IMR-90 (cell line): ENCODE measurements at regions not wholly inside any gene's neighbourhood (a gene's known extent, or its start where the extent isn't known, plus 50 kb on each side); places are given as distances from the start of the nearest gene placed in this dataset.

ENCODE experiments used
- BHLHE40 ChIP-seq: fragments of 150-350 bp; IDR thresholded peaks from 2 replicates; pipeline ENCODE4 v1.6.1; 2016; ENCODE audit warnings: mild to moderate bottlenecking, low read depth, low read length
- CTCF ChIP-seq: conservative IDR thresholded peaks from 2 replicates; pipeline ENCODE4 v1.5.1; 2012; ENCODE audit warnings: mild to moderate bottlenecking, low read depth, low read length, improper control_type of control experiment
- MAZ ChIP-seq: IDR thresholded peaks from 2 replicates; pipeline ENCODE4 v1.6.1; 2012; ENCODE audit warnings: low read depth, mild to moderate bottlenecking, low read length, improper control_type of control experiment, moderate library complexity, borderline replicate concordance
- POLR2A ChIP-seq: IDR thresholded peaks from 2 replicates; pipeline ENCODE4 v1.6.1; 2012; ENCODE audit warnings: mild to moderate bottlenecking, low read depth, low read length
- RAD21 ChIP-seq: IDR thresholded peaks from 2 replicates; pipeline ENCODE4 v1.6.1; 2012; ENCODE audit warnings: low read length, improper control_type of control experiment
- USF2 ChIP-seq: fragments of 150-350 bp; IDR thresholded peaks from 2 replicates; pipeline ENCODE4 v1.6.1; 2017; ENCODE audit warnings: mild to moderate bottlenecking, antibody characterized with exemption, low read length, low read depth

GRCh38 chr3:74847093-74847492 is 232.6 kb upstream of the CNTN3 start:
- TF ChIP-seq CTCF (no peak), BHLHE40 (no peak), POLR2A (no peak), MAZ (no peak), RAD21 (no peak), USF2 (no peak)
